Stomach (tissue), 8 donors: ENCODE measurements at regions not wholly inside any gene's neighbourhood (a gene's known extent, or its start where the extent isn't known, plus 50 kb on each side); places are given as distances from the start of the nearest gene placed in this dataset.

Source experiments
- DNase-seq, 2 donors: peaks; one replicate each; pipeline versions ENCODE4 v3.0.0 to v3.0.0-alpha.2; 2013 to 2019
- H3K27ac ChIP-seq, 5 donors: fragments of 200-600 bp in 4 of 5; sonication (generic) in 4 of 5; one replicate each; pipeline ENCODE4 v1.5.1; 2013 to 2019; ENCODE audit warnings: mild to moderate bottlenecking in 1 of 5, moderate library complexity in 1 of 5
- H3K27me3 ChIP-seq, 3 donors: fragments of 200-600 bp; sonication (generic); one replicate each; pipeline ENCODE4 v1.5.1; 2017 to 2019; ENCODE audit warnings: mixed run types in 1 of 3
- H3K36me3 ChIP-seq, 4 donors: fragments of 200-600 bp; sonication (generic); 1 replicate in 3 of 4; 2 replicates in 1 of 4; pipeline ENCODE4 v1.5.1; 2016 to 2019
- H3K4me1 ChIP-seq, 4 donors: fragments of 200-600 bp; sonication (generic); one replicate each; pipeline ENCODE4 v1.5.1; 2016 to 2019
- H3K4me3 ChIP-seq, 4 donors: fragments of 200-600 bp; sonication (generic) in 3 of 4; one replicate each; pipeline ENCODE4 v1.5.1; 2016 to 2019; ENCODE audit warnings: mild to moderate bottlenecking in 1 of 4
- H3K9me3 ChIP-seq, 4 donors: fragments of 200-600 bp; sonication (generic); one replicate each; pipeline ENCODE4 v1.5.1; 2016 to 2019
- CTCF ChIP-seq, 7 experiments: fragments of 450-650 bp in 4 of 7; fragments of 200-600 bp in 3 of 7; sonication (generic) in 3 of 7; IDR thresholded peaks; one replicate each; pipeline ENCODE4 v1.5.1; 2016 to 2019; ENCODE audit warnings: antibody characterized with exemption in 7 of 7, control low read depth in 2 of 7, mild to moderate bottlenecking in 1 of 7
- EP300 ChIP-seq: sonication (generic); formaldehyde crosslinking; IDR thresholded peaks from one replicate; pipeline ENCODE4 v1.6.1; 2017; ENCODE audit warnings: antibody characterized with exemption
- POLR2A ChIP-seq, 4 donors: fragments of 450-650 bp; IDR thresholded peaks; one replicate each; pipeline ENCODE4 v1.6.1; 2016; ENCODE audit warnings: antibody characterized with exemption in 4 of 4, control low read depth in 2 of 4, mild to moderate bottlenecking in 1 of 4, moderate library complexity in 1 of 4
- POLR2AphosphoS5 ChIP-seq, 3 donors: sonication (generic); formaldehyde crosslinking; IDR thresholded peaks; one replicate each; pipeline ENCODE4 v1.6.1; 2016; ENCODE audit warnings: antibody characterized with exemption in 3 of 3
- WGBS, 5 donors: extraction: QIAGEN DNeasy Blood & Tissue Kit in 3 of 5; methylation state at CpG; one replicate each; pipeline versions ENCODE4 v1.1.5 to v1.1.7; 2013 to 2018; 5-methylcytosine and 5-hydroxymethylcytosine counted together
- intact Hi-C: fragments of 100-400 bp; cut with DNase I; formaldehyde crosslinking; loops from one replicate; pipeline ENCODE4 v1.15.1; 2023; ENCODE audit warnings: low total_unique reads
- donor health status: healthy with polysubstance abuse.
- donor health status: Bipolar disorder and iron deficiency.
- donor health status: healthy.

- intact Hi-C loops = no loop called here
- Histone ChIP-seq H3K4me3 (no peak overlapping the region), H3K27ac (no peak overlapping the region), H3K4me1 (peaks cover 0 to 1% (median 0%) of the 10 kb centered on the region in 4 donors), H3K27me3 (no peaks in the 10 kb centered on the region), H3K9me3 (no peaks in the 10 kb centered on the region), H3K36me3 (no peaks in the 10 kb centered on the region)
- WGBS, 5 donors = 54 to 69% (median 60%) methylated on average over 4 of the region's 4 CpGs
- TF ChIP-seq CTCF (IDR thresholded peaks at IDR 0.05) (no peak), EP300 (no peak), POLR2AphosphoS5 (IDR thresholded peaks at IDR 0.05) (no peak), POLR2A (IDR thresholded peaks at IDR 0.05) (no peak)
- DNase-seq = peak in 1 of 2 donors; percentile 29
Measured at GRCh38 chr13:104577071-104577815, 1511.0 kb upstream of the SLC10A2 start.

- no peak overlapping the region for H3K4me3 ChIP-seq
- no peak for DNase-seq
- intact Hi-C loops = no loop called here
- WGBS, 5 donors = 37 to 49% (median 46%) methylated on average over 2 of the region's 2 CpGs
- H3K9me3 ChIP-seq = no peaks in the 10 kb centered on the region
- H3K27ac ChIP-seq = no peak overlapping the region
- TF ChIP-seq POLR2A (IDR thresholded peaks at IDR 0.05) = no peak
- no peak for TF ChIP-seq POLR2AphosphoS5 (IDR thresholded peaks at IDR 0.05)
- TF ChIP-seq EP300 = no peak
- no peak for TF ChIP-seq CTCF (IDR thresholded peaks at IDR 0.05)
- no peaks in the 10 kb centered on the region for H3K36me3 ChIP-seq
- peaks cover 0 to 9% (median 0%) of the 10 kb centered on the region in 4 donors for H3K4me1 ChIP-seq
- H3K27me3 ChIP-seq = no peaks in the 10 kb centered on the region
Measured at GRCh38 chr13:104571893-104572229, 1505.6 kb upstream of the SLC10A2 start.

GRCh38 chr13:104571161-104571892 lies 1505.1 kb upstream of the SLC10A2 start:
- H3K27me3 ChIP-seq = no peaks in the 10 kb centered on the region
- intact Hi-C loops = no loop called here
- H3K4me3 ChIP-seq = no peak overlapping the region
- H3K4me1 ChIP-seq = peaks cover 0 to 9% (median 0%) of the 10 kb centered on the region in 4 donors
- TF ChIP-seq CTCF (IDR thresholded peaks at IDR 0.05) (peak in 5 of 7 experiments; percentile 44 to 59 (median 56)), POLR2A (IDR thresholded peaks at IDR 0.05) (no peak), EP300 (no peak), POLR2AphosphoS5 (IDR thresholded peaks at IDR 0.05) (peak in 2 of 3 donors; percentile 28 to 67)
- peak; percentile 55 to 92 for DNase-seq
- H3K36me3 ChIP-seq = no peaks in the 10 kb centered on the region
- H3K9me3 ChIP-seq = no peaks in the 10 kb centered on the region
- H3K27ac ChIP-seq = peak overlapping the region in 1 of 5 donors; percentile 16
- WGBS, 5 donors = 28 to 36% (median 35%) methylated on average over 12 of the region's 12 CpGs

- TF ChIP-seq POLR2A (IDR thresholded peaks at IDR 0.05) = no peak
- TF ChIP-seq EP300 = no peak
- TF ChIP-seq POLR2AphosphoS5 (IDR thresholded peaks at IDR 0.05) = no peak
- TF ChIP-seq CTCF (IDR thresholded peaks at IDR 0.05) = no peak
- WGBS, 5 donors = 77 to 88% (median 84%) methylated on average over 5 of the region's 5 CpGs
Measured at GRCh38 chr13:104567114-104567513, 1500.9 kb upstream of the SLC10A2 start.

More at GRCh38 chr13:104567114-104567513, 1500.9 kb upstream of the SLC10A2 start:
- Histone ChIP-seq H3K36me3 (no peaks in the 10 kb centered on the region), H3K4me3 (no peak overlapping the region), H3K27me3 (no peaks in the 10 kb centered on the region), H3K4me1 (peaks cover 0 to 7% (median 0%) of the 10 kb centered on the region in 4 donors), H3K9me3 (no peaks in the 10 kb centered on the region), H3K27ac (no peak overlapping the region)
- intact Hi-C loops = no loop called here
- DNase-seq = no peak
